IMR-90 (cell line): ENCODE measurements at regions not wholly inside any gene's neighbourhood (a gene's known extent, or its start where the extent isn't known, plus 50 kb on each side); places are given as distances from the start of the nearest gene placed in this dataset.

Experiments
- ATAC-seq: fragments of 200-7000 bp; cut with Tn5 transposase; 2 replicates; pipeline ENCODE4 v1.9.1; 2020; ENCODE audit warnings: low read depth, mild to moderate bottlenecking, moderate library complexity
- BruUV-seq: library from RNA; stranded (reverse); fragments of 400-500 nt; replicated peaks from 2 replicates; lab custom pipeline; 2021; lab: Mats Ljungman, UMichigan
- CTCF ChIA-PET: fragments of 300-600 bp; formaldehyde crosslinking; extraction: SDS; loops from one replicate; lab custom pipeline; 2021; ENCODE audit warnings: antibody characterized with exemption; lab: Yijun Ruan, JAX
- POLR2A ChIA-PET: fragments of 300-600 bp; sonication (Branson Sonifier 250); formaldehyde crosslinking; loops from one replicate; lab custom pipeline; 2022; ENCODE audit warnings: antibody characterized with exemption; ENCODE audit not compliant: unreplicated experiment; lab: Charles Lee
- DNase-seq: peaks from one replicate; pipeline ENCODE4 v3.0.0; 2013
- H2AFZ ChIP-seq: replicated peaks from 2 replicates; pipeline ENCODE3; 2013; ENCODE audit warnings: low read length, mild to moderate bottlenecking; ENCODE audit not compliant: poor library complexity
- H2AK5ac ChIP-seq: 2 replicates; pipeline ENCODE4 v1.6.1; 2013; ENCODE audit warnings: low read depth, low read length, inconsistent platforms
- H2AK9ac ChIP-seq: replicated peaks from 2 replicates; pipeline ENCODE3; 2013; ENCODE audit warnings: mild to moderate bottlenecking, low read depth, low read length, moderate library complexity; ENCODE audit not compliant: poor library complexity
- H2BK120ac ChIP-seq: 2 replicates; pipeline ENCODE4 v1.6.1; 2013; ENCODE audit warnings: low read depth, low read length, inconsistent platforms
- H2BK15ac ChIP-seq: 3 replicates; pipeline ENCODE4 v1.6.1; 2013; ENCODE audit warnings: low read depth, low read length, inconsistent platforms
- H2BK20ac ChIP-seq: 2 replicates; pipeline ENCODE4 v1.6.1; 2013; ENCODE audit warnings: low read depth, mild to moderate bottlenecking, inconsistent platforms, low read length, moderate library complexity
- H2BK5ac ChIP-seq: 2 replicates; pipeline ENCODE4 v1.6.1; 2013; ENCODE audit warnings: mild to moderate bottlenecking, low read depth, low read length, inconsistent platforms; ENCODE audit not compliant: poor library complexity, severe bottlenecking
- H3K14ac ChIP-seq: replicated peaks from 2 replicates; pipeline ENCODE4 v1.6.1; 2013; ENCODE audit warnings: low read depth, low read length, inconsistent platforms
- H3K18ac ChIP-seq: 2 replicates; pipeline ENCODE4 v1.6.1; 2013; ENCODE audit warnings: low read depth, low read length, control low read depth
- H3K23ac ChIP-seq: 2 replicates; pipeline ENCODE4 v1.6.1; 2013; ENCODE audit warnings: low read depth, low read length, inconsistent platforms
- H3K27ac ChIP-seq: 2 replicates; pipeline ENCODE4 v1.5.1; 2013; ENCODE audit warnings: mild to moderate bottlenecking, control low read depth, low read length; ENCODE audit not compliant: insufficient read depth
- H3K27me3 ChIP-seq: 2 replicates; pipeline ENCODE4 v1.6.1; 2013; ENCODE audit warnings: low read length; ENCODE audit not compliant: control insufficient read depth, insufficient read depth
- H3K36me3 ChIP-seq: 2 replicates; pipeline ENCODE4 v1.6.1; 2013; ENCODE audit warnings: low read length, mixed read lengths; ENCODE audit not compliant: control insufficient read depth, insufficient read depth
- H3K4ac ChIP-seq: 2 replicates; pipeline ENCODE4 v1.6.1; 2013; ENCODE audit warnings: low read depth, low read length, inconsistent platforms
- H3K4me1 ChIP-seq: 2 replicates; pipeline ENCODE4 v1.6.1; 2013; ENCODE audit warnings: low read length, mixed read lengths; ENCODE audit not compliant: control insufficient read depth, insufficient read depth
- H3K4me2 ChIP-seq: 2 replicates; pipeline ENCODE4 v1.6.1; 2013; ENCODE audit warnings: low read depth, mild to moderate bottlenecking, control low read depth, low read length, moderate library complexity
- H3K4me3 ChIP-seq: 2 replicates; pipeline ENCODE4 v1.5.1; 2013; ENCODE audit warnings: low read depth, mild to moderate bottlenecking, control low read depth, low read length, moderate library complexity; ENCODE audit not compliant: insufficient read depth
- H3K56ac ChIP-seq: 2 replicates; pipeline ENCODE4 v1.6.1; 2013; ENCODE audit warnings: low read length, inconsistent platforms; ENCODE audit not compliant: insufficient read depth; ENCODE audit errors: extremely low read depth
- H3K79me1 ChIP-seq, 2 experiments: 2 replicates each; pipeline ENCODE4 v1.6.1; 2013; ENCODE audit warnings: low read length in 2 of 2, inconsistent platforms in 1 of 2, low read depth in 1 of 2
- H3K9ac ChIP-seq: 2 replicates; pipeline ENCODE4 v1.6.1; 2013; ENCODE audit warnings: low read depth, low read length, control low read depth
- H3K9me1 ChIP-seq: 2 replicates; pipeline ENCODE4 v1.6.1; 2013; ENCODE audit warnings: low read length, inconsistent platforms; ENCODE audit not compliant: insufficient read depth
- H3K9me3 ChIP-seq: 2 replicates; pipeline ENCODE4 v1.6.1; 2013; ENCODE audit warnings: low read length; ENCODE audit not compliant: control insufficient read depth, insufficient read depth
- H4K20me1 ChIP-seq: 2 replicates; pipeline ENCODE4 v1.6.1; 2013; ENCODE audit warnings: low read length, inconsistent platforms; ENCODE audit not compliant: insufficient read depth
- H4K5ac ChIP-seq: 2 replicates; pipeline ENCODE4 v1.6.1; 2013; ENCODE audit warnings: mild to moderate bottlenecking, low read depth, low read length, control low read depth
- H4K8ac ChIP-seq, 2 experiments: 2 replicates each; pipeline ENCODE4 v1.6.1; 2013; ENCODE audit warnings: low read depth in 2 of 2, low read length in 2 of 2, control low read depth in 1 of 2, inconsistent platforms in 1 of 2
- H4K91ac ChIP-seq: 2 replicates; pipeline ENCODE4 v1.6.1; 2013; ENCODE audit warnings: low read depth, low read length, inconsistent platforms; ENCODE audit not compliant: insufficient read depth
- RFX5 ChIP-seq: IDR thresholded peaks from 2 replicates; pipeline ENCODE4 v1.8.0; 2012; ENCODE audit warnings: low read depth, mild to moderate bottlenecking, low read length, moderate library complexity
- WGBS, 2 experiments: methylation state at CpG; one replicate each; pipeline versions ENCODE4 v1.1.5 to v1.1.7; 2013; ENCODE audit warnings: missing lambda C conversion rate in 2 of 2; ENCODE audit not compliant: insufficient read length in 1 of 2; ENCODE audit errors: extremely low coverage in 2 of 2; 5-methylcytosine and 5-hydroxymethylcytosine counted together
- dilution Hi-C: fragments of 300-500 bp; cut with HindIII; formaldehyde crosslinking; loops from one replicate; pipeline ENCODE4 v1.14.3; 2018; ENCODE audit warnings: low sequenced_read_pairs; ENCODE audit not compliant: unreplicated experiment
- in situ Hi-C: fragments of 300-500 bp; cut with MboI; formaldehyde crosslinking; loops from 3 replicates; pipeline ENCODE4 v1.14.3; 2019; ENCODE audit warnings: low sequenced_read_pairs, inconsistent platforms, mixed read lengths
- intact Hi-C: fragments of 100-400 bp; cut with micrococcal nuclease; formaldehyde crosslinking; loops from 2 replicates; pipeline ENCODE4 v1.10.0; 2022

DNA sequence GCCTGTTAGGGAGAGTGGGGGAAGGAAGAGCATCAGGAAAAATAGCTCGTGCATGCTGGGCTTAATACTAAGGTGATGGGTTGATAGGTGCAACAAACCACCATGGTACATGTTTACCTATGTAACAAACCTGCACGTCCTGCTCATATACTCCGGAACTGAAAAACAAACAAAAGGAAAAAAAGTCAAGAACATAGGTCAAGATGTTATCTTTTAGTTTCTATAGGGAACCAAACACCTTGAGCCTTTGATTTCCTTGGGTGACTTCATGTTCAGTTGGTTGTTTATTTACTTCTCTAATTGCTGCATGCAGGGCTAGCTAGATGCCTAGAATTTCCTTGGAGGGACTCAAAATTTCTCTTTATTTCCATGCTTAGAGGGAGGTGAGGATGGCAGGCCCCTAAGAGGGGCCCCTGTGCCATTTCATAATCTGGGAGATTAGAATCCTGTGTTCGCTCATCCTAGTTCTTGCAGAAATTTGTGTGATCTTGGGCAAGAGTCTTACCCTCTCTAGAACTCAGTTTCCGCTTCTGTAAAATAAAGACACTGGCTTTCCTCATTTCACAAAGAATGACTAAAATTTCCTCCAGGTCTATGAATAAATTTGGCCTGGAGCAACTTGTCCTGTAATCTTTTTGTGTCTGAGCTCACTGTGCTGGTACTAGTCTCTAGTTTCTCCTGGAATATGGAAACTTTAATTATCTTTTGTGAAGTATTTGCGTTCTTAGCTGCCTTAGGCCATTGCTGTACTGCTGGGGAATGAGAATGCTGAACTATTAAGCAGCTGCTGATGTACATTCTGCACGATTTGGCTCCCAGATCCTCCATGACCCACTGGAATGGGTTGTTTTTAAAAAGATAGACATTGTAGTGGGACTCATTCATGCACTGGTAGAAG is 457.5 kb downstream of the EDEM1 start:
- dilution Hi-C loops (no loop called here), intact Hi-C loops (no loop called here), in situ Hi-C loops (no loop called here)
- Histone ChIP-seq H3K23ac (no peak overlapping the region), H3K9ac (no peak overlapping the region), H3K4me2 (no peak overlapping the region), H2AK9ac (no peak overlapping the region), H3K4me1 (no peaks in the 10 kb centered on the region), H3K36me3 (no peaks in the 10 kb centered on the region), H4K91ac (no peak overlapping the region), H2BK15ac (no peak overlapping the region), H3K27me3 (no peaks in the 10 kb centered on the region), H3K27ac (no peak overlapping the region), H3K4ac (no peak overlapping the region), H3K56ac (no peak overlapping the region), H2AK5ac (no peak overlapping the region), H2BK20ac (no peak overlapping the region), H3K4me3 (no peak overlapping the region), H3K9me3 (peaks cover 9% of the 10 kb centered on the region), H2BK5ac (no peak overlapping the region), H2BK120ac (no peak overlapping the region), H4K5ac (no peak overlapping the region), H3K18ac (no peak overlapping the region), H3K14ac (no peak overlapping the region), H3K9me1 (no peaks in the 10 kb centered on the region), H2AFZ (no peak overlapping the region), H3K79me1 (no peaks in the 10 kb centered on the region), H4K8ac (no peak overlapping the region), H4K20me1 (no peaks in the 10 kb centered on the region)
- DNase-seq (no peak), ATAC-seq (no peak)
- TF ChIP-seq RFX5 = no peak
- POLR2A ChIA-PET = no interaction called here
- no CpG with 5 or more reads among the region's 7 CpGs for WGBS, 2 experiments
- CTCF ChIA-PET = no interaction called here
- no TSS peak for BruUV-seq
